Inflammatory macrophage treated with lipopolysaccharide for 4 hours (primary cell): ENCODE measurements at regions not wholly inside any gene's neighbourhood (a gene's known extent, or its start where the extent isn't known, plus 50 kb on each side); places are given as distances from the start of the nearest gene placed in this dataset.

Source experiments
- DNase-seq: peaks from one replicate; pipeline ENCODE4 v3.0.0-alpha.2; 2020

DNA sequence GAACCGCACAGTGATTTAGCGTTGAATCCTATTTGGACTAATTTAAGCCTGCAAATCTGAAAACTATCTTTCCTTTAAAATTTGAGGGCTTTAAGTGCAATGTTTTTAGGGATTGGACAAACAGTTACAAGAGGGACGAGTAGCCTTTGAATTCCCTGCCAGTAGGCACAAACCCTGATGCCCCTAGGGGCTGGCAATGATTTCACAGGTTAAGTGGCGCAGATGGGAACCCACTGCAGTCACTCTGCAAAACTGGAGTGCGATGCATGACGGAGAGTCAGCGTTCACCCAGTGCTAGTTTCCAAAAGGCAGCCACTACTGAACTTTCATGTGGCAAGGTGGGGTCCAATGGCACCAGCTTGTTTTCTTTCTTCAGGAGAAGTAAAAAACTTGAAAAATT is 99.4 kb upstream of the FRMD6 start:
- no peak for DNase-seq

DNA sequence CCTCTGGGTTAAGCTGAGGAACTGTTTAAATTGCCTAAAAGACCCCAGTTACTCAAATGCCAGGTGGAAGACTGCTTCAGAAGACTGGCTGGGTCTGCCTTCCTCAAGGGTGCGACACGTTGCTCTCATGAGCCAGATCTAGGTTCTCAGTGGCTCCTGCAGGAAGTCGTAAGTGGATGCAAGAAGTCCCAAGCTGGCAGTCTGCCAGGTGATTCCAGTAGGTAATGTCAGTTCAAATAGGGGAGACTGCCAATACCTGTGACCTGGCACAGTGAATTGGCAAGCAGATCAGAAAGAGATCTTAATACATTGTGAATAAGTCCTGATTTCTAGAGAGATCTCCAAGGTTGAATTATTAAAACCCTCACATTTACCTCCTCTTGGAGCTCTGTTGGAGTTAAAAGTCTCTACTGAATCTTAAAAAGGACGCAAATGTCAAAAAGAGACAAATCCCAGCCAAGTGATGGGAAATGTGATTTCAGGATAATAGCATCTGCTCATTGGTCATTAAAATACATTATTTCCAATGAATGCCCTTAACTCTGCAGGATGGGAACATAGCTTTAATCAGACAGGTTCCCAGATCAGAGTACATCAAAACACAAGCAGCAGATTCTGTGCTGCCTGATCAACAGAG is 98.8 kb upstream of the FRMD6 start:
- DNase-seq = no peak

DNA sequence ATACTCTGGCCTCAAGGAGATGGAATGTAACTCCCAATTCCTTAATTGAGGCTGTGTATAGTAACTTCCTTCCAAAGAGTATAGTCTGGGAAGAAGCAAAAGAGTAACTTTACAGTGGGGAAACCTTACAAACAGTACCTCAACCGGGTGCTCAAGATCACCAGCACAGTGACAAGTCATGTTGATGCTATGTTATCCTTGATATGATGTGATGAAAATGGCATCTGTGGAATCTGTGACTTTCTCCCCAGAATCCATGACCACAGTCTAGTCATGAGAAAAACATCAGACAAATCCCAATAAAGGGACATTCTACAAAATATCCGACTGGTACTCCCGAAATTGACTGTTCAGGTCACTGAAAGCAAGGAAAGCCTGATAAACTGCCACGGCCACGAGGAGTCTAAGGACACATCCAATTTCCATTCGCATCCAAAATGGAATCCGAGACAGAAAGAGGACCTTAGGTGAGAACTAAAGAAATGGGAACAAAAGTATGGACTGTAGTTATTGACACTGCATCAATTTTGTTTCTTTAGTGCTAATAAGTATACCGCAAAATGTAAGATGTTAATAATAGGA is 97.3 kb upstream of the FRMD6 start:
- no peak for DNase-seq

DNA sequence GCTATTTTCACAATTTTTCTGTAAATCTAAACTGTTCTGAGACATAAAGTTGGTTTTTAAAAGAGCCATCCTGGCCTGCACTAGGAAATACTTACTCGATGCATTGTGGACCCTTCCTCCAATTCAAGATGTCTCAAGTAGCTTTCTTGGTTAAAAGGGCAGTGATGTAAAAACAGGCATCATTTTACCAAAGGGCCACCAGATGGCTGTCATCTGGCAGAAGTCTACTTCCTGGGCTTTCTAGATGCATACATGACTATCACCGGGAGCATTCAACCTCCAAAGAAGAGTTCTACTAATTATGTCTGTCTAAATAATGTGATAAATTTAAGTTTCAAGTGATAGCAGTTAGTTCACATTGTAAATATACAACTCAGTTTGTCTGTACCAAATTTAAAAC is 96.8 kb upstream of the FRMD6 start:
- DNase-seq = no peak

DNA sequence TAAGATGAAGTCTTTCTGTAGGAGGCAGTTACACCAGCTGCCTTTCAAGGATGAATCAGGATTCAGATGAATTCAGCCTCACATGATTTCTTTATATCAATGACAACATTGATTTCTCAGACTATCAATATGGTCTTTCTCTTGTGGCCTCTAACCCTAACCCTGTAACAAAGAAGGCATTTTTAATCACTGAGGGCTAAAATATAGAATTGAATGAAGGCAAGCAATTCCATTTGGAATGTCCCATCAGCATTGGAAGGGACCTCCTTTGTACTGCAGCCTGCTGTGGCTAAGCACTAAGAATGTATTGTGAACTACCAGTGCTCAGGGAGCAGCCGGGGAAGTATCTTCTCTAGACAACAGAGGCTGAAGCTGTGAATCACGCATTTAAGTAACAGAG is 90.6 kb upstream of the FRMD6 start:
- no peak for DNase-seq

DNA sequence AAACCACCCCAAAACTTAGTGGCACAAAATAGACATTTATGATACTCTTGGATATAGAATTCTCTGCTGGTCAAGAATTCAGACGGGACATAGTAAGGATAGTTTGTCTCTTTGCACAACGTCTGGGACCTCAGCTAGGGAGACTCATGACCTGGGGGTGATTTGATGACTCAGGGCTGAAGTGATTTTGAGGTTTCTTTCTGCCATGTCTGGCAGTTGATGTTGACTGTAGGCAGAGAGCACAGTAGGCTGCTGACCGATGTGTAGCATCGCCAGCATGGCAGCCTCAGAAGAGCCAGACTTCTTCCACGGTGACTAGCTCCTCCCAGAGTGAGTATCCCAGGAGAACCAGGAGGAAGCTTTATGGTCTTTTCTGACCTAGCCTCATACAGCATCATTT is 88.9 kb upstream of the FRMD6 start:
- no peak for DNase-seq

DNA sequence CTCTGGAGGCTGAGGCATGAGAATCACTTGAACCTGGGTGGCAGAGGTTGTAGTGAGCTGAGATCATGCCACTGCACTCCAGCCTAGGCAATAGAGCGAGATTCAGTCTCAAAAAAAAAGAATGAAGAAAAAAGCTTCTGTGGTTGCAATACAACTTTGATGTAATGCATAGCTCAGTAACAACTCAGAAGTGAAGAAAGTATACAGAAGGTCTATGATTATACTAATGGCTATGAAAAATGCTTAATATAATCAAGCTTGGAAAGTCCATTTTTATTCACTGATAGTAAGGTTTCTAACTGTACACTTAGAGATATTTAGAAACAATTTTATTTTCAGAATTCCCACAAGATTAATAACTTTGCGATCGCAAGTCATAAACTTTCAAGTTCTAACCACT is 88.2 kb upstream of the FRMD6 start:
- DNase-seq = no peak

DNA sequence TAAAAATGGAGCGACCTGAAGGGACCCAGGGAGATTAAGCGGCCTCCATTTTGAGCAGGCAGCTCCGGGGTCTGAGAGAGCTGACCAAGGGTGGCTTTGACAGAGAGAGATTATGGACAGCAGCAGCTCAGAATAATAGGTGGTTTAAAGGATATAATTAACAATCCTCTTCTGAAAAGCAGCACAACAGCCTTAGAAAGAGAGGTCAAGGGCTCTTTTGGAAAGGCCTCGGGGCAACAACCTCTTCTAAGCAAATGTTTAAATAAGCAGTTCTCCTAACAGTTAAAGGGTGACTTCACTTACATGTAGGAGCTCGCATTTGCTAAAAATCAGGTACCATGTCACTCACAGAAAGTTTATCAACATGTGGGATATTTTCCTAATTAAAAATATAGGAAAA is 87.2 kb upstream of the FRMD6 start:
- no peak for DNase-seq

DNA sequence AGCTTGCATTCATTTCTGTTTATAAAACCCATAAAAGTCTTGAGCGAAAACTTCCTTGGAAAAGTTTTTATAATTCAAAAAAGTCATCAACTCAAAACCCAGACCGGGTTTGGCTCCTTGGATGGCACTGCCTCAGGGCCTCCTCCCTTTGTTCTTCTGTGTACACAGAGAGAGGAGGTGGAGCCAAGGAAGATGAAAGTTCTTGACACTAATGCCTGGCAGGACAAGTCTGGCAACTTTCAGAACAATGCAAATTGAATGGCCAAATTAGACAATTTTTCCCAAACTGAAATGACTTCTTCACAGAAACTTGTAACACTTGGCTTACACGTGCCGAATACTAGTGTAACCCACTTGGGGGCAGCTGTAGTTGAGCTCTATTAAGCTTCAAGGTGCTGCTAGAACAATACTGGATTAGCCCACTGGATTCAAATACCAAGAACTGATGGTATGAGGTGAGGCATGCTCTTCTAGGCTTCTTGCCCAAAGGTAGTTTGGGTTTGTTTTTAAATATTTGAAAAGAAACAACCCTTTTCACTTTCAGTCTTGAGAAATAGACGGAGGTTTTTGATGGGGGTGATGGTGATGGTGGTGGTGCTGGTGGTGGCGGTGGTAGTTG is 86.6 kb upstream of the FRMD6 start:
- DNase-seq = no peak

DNA sequence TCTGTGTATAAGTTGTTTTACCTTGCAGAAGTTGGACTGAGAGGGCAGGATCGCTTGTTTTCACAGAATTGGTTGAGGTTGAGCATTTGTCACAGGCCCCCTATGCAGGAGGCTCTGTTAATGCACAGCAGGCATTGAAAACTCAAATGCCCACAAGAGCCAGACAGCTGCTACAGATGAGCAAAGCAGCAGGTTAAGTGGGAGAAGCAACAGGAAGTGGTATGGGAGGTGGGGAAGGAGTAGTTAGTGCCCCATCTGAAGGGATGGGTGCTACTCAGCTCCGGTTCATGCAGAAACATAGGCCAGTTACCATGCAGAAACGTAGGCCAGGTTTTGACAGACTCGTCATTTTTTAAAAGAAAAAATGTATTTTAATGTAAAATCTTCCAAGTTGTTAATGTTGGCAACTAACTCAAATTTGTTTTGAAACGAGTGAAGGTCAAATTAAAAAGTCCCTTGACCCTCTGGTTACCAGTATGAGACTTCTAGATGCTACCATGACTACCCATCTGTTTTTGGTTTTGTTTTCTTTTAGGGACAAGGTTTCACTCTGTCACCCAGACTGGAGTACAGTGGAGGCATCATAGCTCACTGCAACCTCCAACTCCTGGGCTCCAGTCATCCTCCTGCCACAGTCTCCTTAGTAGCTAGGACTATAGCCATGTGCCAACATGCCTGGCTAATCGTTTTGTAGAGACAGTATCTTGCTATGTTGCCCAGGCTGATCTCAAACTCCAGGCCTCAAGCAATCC is 84.7 kb upstream of the FRMD6 start:
- no peak for DNase-seq

DNA sequence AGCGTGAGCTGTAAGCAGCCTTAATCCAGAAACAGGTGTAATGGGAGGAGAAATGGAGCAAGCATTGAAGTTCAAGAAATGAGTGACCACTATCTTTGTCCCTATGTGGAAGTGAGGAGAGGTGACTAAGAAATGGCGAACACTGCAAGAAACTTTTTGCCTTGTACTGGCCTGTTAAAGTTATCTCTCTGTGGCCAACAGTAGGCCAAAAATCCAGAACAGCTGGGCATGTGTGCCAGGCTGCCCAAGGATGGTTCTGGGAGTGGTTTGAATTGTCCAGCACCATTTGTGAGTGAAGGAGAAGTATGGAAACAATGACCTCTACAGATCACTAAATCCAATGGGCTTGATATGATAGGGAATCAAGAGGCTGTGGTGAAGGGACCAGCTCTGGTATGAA is 83.3 kb upstream of the FRMD6 start:
- DNase-seq = no peak

DNA sequence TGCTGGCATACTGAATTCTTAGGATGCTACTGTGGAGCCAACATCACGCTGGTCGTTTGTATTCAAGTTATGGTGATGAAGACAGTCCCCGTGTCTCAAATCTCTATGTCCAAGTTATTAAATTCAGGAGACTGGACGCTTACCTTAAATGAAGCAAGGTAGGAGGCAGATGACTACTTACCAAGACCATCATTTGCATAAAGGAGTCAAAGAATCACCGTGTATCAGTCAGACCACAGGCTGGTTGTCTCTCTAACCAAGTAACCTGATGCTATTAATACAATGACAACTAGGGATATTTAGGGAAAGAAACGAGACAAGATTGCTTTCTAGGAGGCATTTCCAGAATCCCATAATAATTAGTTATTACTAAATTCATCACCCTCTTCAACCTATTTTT is 78.1 kb upstream of the FRMD6 start:
- DNase-seq = no peak

DNA sequence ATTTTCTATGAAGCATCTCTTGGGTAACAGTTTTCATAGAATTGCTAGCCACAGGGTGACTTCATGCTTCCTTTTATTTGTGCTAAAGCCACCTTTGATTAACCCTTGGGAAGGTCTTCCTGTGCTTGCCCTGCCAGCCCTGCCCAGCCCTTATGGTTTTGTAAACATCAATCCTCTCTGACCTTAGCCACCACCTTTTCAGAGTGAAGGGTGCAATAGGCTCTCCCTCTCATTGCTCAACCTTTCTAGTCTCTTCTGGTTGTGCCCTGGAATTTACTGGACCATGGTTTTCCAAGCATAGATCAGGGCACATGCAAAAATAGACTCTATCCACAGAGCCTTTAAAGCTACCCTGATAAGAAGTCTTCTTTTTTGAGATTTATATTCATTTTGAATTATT is 77.7 kb upstream of the FRMD6 start:
- DNase-seq = no peak

DNA sequence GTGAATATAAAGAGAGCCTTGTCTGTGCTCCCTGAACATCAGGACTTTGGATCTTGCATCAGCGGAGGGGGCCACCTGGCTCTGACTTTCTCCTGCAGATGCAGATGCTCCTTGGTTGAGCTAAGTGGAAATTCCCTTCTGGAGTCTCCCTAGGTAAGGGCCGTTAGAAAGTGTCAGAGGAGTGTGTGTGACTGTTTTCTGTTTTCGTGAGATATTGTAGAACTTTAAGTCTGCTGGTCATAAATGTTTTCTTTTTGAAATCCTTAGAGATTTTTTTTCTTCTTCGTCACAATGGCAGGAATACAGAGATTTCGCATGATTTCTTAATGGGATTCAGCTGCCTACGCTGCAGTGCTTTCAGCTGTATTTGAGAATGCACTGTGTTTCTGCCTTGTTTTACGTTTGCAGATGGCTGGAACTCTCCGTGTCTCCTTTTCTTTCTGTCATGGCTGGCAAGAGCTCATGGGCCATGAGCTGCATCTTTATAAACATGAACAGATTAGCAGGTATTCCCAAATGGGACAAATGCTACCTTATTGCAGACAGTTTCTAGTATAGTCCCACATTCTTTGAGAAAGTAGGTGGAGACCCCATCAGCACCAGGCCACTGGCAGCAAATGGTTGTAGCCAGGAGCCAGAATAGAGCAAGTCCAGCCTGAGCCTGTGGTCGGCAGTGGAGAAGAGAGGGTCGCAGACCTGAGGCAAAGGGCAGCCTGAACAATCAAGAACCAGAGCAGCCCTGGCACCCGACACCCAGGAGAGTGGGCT is 76.2 kb upstream of the FRMD6 start:
- no peak for DNase-seq

DNA sequence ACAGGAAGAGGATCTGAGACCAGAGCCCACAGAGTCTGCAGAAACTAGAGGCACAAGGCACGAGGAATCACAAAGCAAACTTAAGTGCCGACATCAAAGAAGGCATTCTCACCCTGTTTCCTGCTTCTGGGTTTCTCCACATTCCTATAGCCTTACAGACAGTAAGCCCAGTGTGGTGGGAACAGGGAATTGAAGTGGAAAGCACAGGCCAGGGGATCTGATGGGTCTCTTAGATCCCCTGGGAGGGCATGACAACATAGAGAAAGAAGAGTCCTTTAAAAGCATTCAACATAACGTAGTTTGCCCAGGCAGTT is 75.6 kb upstream of the FRMD6 start:
- DNase-seq = no peak

DNA sequence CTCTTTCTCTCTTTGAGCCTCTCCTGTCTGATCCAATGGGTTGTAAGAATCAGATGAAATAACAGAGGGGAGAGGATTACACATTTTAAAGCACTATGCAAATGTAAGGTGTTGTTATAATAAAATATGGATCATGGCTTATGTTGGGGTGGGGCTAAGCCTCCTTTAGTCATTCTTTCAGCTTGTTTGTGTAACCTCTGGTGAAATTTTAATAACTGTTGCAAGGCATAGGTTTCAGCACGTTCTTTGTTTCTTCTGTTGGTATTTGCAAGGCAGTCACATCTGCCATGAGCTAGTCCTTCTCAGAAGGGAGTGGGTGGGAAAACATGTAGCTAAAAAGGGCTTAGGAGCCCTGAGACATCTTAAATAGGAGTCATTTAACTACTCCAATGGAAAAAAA is 74.8 kb upstream of the FRMD6 start:
- DNase-seq = no peak

DNA sequence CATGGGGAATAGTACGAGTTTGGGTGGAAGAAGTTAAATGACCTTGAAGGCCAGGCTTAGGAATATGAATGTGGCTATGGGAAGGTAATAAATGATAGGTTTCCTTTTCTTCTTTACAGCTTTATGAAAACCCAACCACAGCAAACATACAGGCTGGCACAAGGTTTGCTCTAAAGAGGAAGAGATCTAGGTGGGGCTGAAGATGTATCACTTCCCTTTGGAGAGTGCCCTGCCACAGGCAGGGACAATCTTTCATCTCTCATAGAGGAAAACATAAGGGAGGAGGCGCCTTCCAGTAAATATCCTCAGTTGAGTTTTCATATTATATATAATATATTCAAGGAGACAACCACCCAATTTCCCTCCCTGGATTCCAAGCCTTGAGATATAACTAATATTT is 72.9 kb upstream of the FRMD6 start:
- no peak for DNase-seq

DNA sequence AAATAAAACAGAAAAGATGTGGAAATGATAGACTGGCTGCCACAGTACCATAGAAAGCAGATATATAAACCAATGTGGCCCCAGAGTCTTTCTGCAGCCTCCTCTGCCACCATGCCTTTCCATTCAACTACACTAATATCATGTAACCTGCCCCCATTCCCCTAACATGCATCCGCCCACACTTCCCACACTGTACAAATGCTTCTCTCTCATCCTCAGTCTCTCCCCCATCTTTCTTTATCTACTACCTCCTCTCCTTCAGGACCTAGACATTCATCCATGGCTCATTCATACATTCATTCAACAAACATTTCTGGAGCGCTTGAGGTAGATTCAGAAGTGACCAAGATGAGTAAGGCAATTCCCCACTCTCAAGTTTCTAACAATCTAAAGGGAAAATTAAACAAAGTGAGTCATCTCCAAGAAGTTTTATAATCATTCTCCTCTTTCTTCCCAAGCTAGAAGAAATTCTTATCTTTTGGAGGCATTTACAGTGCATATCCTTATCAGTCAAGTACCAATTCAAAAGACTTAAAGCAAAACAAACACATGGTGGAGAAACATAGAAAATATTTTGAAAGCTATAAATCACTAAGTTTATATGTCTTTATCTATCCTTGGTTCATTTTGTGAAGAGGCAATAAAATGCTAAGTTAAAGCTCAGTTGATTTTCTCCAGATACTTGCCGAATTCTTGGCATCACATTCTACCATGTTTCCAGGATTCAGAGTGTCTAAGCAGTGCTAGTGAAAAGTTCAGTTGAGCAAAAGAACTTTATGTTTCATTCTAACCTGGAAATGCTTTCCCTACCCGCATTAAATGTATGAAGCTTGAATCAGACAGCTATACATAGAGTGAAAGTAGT is 70.5 kb upstream of the FRMD6 start:
- no peak for DNase-seq

DNA sequence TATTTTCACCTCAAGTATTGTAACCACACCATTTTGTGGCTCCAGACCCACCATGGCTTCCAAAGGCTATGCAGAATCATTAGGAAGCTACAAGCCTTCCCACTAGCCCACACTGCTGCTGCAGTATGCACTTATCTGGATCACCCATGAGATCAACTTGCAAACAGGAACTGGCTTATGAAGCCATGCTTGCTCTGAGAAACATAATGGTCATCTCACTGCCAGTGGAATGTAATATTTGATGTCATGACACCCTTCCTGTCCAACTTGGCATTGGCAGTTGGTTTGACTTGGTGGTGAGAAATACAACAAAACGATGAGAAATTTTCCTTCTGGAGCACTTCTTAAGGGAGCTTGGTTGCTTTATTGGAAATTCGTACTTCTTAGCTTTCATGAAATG is 69.3 kb upstream of the FRMD6 start:
- DNase-seq = no peak

DNA sequence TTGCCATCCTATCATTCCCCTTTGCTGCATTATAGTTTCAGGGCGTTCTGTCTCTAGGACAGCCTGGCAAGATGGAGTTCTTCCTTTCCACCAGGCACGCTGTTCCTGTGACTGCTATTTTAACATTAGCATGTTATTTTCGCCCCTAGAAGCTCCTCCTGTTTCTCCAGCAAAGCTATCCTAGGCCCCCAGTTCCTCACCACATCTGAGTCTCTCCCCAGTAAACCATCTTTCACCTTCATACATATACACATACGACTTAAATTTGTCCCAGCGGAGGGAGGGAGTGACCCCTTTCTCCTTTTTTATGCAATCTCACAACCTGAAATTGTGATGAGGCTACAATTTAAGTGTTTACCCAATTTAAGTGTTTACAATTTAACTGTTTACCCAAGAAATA is 66.7 kb upstream of the FRMD6 start:
- no peak for DNase-seq

DNA sequence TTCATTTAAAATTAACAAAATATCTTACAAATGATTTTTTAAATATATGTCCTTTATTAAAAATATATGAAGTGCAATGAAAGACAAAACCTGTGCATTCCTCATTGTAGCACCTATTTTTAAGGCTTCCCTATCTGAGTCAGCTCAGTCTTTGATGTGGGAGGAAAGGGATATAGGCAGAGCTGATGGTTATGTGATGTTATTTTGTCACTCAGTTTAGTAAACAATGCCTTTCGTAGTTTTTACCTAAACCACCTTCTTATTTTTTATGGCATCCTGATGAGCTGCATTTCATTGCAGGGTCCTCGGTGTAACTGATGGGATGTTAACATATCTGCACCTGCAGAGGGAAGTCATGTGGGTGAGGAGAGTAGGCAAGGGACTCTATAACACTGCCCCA is 58.9 kb upstream of the FRMD6 start:
- no peak for DNase-seq

DNA sequence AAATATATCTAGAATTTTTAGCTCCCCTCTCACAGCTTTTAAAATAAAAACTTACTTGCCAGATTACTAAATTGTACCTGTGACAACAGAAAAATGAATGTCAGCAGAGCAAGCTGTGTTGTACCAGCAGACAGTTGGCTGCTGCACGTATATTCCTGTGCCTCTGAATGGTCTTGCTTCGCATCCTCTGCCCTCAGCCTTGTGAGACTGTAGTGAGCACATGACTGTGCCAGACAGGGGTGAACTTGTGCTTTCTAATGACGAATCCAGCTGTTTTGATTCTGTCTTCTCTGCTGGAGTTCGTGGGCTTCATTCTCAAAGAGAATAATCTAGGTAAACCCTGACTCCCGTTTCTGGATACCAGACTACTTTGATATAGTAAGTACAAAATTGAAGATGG is 58.3 kb upstream of the FRMD6 start:
- DNase-seq = peak; percentile 29
